ENCODE measurements at regions not wholly inside any gene's neighbourhood (a gene's known extent, or its start where the extent isn't known, plus 50 kb on each side); places are given as distances from the start of the nearest gene placed in this dataset.
A peak's percentile ranks its signal among the peaks of the same experiment; 100 is the strongest.

- TF ChIP-seq SMC3 (IDR thresholded peaks at IDR 0.05; ENCODE audit: borderline replicate concordance, low read length) (no peak), ATF7 (IDR thresholded peaks at IDR 0.05; ENCODE audit: low read depth) (no peak), NFYA (IDR thresholded peaks at IDR 0.05; ENCODE audit: borderline replicate concordance, low read depth, low read length) (no peak), IRF5 (IDR thresholded peaks at IDR 0.05; ENCODE audit: borderline replicate concordance) (no peak), KDM1A (IDR thresholded peaks at IDR 0.05; ENCODE audit: borderline replicate concordance) (no peak), CEBPZ (IDR thresholded peaks at IDR 0.05; ENCODE audit: low read depth, low read length) (no peak), EED (IDR thresholded peaks at IDR 0.05; ENCODE audit: low read depth) (peak; percentile 16; the same call in 1 of the 2 replicates), TCF3 (IDR thresholded peaks at IDR 0.05; ENCODE audit: borderline replicate concordance, insufficient read depth, low read depth, low read length) (no peak), BCL11A (IDR thresholded peaks at IDR 0.05; ENCODE audit: low read depth, low read length) (0 out of 2 replicates have a peak, but pooled peaks have one; percentile 10), TARDBP (IDR thresholded peaks at IDR 0.05; ENCODE audit: borderline replicate concordance) (no peak), HDAC2 (IDR thresholded peaks at IDR 0.05) (no peak), ZBED1 (IDR thresholded peaks at IDR 0.05; ENCODE audit: borderline replicate concordance) (no peak), BHLHE40 (IDR thresholded peaks at IDR 0.05; ENCODE audit: borderline replicate concordance in 1 of 2, low read depth in 2 of 2, low read length in 1 of 2) (no peak), FOS (IDR thresholded peaks at IDR 0.05; ENCODE audit: borderline replicate concordance, extremely low read depth, insufficient read length) (no peak), RELB (IDR thresholded peaks at IDR 0.05; ENCODE audit: low read depth) (no peak), GATAD2B (conservative IDR thresholded peaks at IDR 0.05; ENCODE audit: low read depth) (no peak), SMAD5 (IDR thresholded peaks at IDR 0.05; ENCODE audit: low read depth) (no peak), ZNF622 (IDR thresholded peaks at IDR 0.05) (no peak), PKNOX1 (IDR thresholded peaks at IDR 0.05) (peak; percentile 48; the same call in 1 of the 2 replicates), CTCF (IDR thresholded peaks at IDR 0.05 in 2 of 3, conservative IDR thresholded peaks at IDR 0.05 in 1 of 3; ENCODE audit: control insufficient read depth in 2 of 3, extremely low read depth in 1 of 3, insufficient read depth in 1 of 3, low read depth in 3 of 3, low read length in 3 of 3) (no peak), ZNF24 (IDR thresholded peaks at IDR 0.05) (no peak), ATF2 (IDR thresholded peaks at IDR 0.05; ENCODE audit: low read length) (no peak)
Observed at GRCh38 chr16:62692685-62693084, 656.4 kb upstream of the CDH8 start (continued).
